Ishikawa (cell line): ENCODE measurements at regions not wholly inside any gene's neighbourhood (a gene's known extent, or its start where the extent isn't known, plus 50 kb on each side); places are given as distances from the start of the nearest gene placed in this dataset.

Source experiments
- CEBPB ChIP-seq: IDR thresholded peaks from 2 replicates; pipeline ENCODE4 v1.6.1; 2012
- CREB1 ChIP-seq: IDR thresholded peaks from 2 replicates; pipeline ENCODE4 v1.6.1; 2012; ENCODE audit warnings: low read depth
- EGR1 ChIP-seq: IDR thresholded peaks from 2 replicates; pipeline ENCODE4 v1.6.1; 2012
- EP300 ChIP-seq: IDR thresholded peaks from 2 replicates; pipeline ENCODE4 v1.6.1; 2012; ENCODE audit warnings: borderline replicate concordance
- FOXM1 ChIP-seq: IDR thresholded peaks from 2 replicates; pipeline ENCODE4 v1.6.1; 2012; ENCODE audit warnings: low read depth, borderline replicate concordance
- NFIC ChIP-seq: IDR thresholded peaks from 2 replicates; pipeline ENCODE4 v1.6.1; 2012
- RAD21 ChIP-seq: IDR thresholded peaks from 2 replicates; pipeline ENCODE4 v1.6.1; 2012; ENCODE audit warnings: low read depth
- TAF1 ChIP-seq: IDR thresholded peaks from 2 replicates; pipeline ENCODE4 v1.6.1; 2012; ENCODE audit warnings: low read depth, mild to moderate bottlenecking
- TCF12 ChIP-seq: IDR thresholded peaks from 2 replicates; pipeline ENCODE4 v1.6.1; 2012; ENCODE audit warnings: low read depth
- TEAD4 ChIP-seq: IDR thresholded peaks from 2 replicates; pipeline ENCODE4 v1.6.1; 2012
- YY1 ChIP-seq: IDR thresholded peaks from 2 replicates; pipeline ENCODE4 v1.6.1; 2012; ENCODE audit warnings: low read depth
- ZBTB7A ChIP-seq: IDR thresholded peaks from 2 replicates; pipeline ENCODE4 v1.6.1; 2012; ENCODE audit warnings: low read depth
- TF ChIP-seq, protein P1 (sequence below): IDR thresholded peaks from 2 replicates; pipeline ENCODE4 v1.6.1; 2012
- TF ChIP-seq, protein P2 (sequence below): IDR thresholded peaks from 2 replicates; pipeline ENCODE4 v1.6.1; 2012
- TF ChIP-seq, protein P3 (sequence below): IDR thresholded peaks from 2 replicates; pipeline ENCODE4 v1.6.1; 2012; ENCODE audit warnings: low read depth, mild to moderate bottlenecking

DNA sequence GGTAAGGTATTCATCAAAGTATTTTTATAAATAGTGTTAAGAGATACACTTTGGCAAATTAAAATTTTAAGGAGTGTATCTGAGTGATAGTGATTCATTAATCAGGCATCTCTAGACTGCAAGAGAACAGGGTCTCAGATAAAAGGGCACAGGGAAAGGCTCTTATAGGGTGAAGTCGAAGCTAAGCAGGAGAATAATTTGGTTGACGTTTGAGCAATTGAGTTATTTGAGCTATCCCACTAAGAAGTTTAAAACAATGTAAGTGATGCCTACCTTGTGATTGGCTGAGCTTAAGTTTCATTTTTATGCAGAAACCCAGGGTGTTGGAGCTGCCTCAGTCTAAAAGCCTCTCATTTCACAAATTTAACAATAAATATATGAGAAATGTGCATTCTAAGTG lies 125.3 kb downstream of the SLC6A15 start:
- no peak for TF ChIP-seq EGR1
- no peak for TF ChIP-seq EP300
- TF ChIP-seq, protein P1, sequence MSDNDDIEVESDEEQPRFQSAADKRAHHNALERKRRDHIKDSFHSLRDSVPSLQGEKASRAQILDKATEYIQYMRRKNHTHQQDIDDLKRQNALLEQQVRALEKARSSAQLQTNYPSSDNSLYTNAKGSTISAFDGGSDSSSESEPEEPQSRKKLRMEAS = no peak

DNA sequence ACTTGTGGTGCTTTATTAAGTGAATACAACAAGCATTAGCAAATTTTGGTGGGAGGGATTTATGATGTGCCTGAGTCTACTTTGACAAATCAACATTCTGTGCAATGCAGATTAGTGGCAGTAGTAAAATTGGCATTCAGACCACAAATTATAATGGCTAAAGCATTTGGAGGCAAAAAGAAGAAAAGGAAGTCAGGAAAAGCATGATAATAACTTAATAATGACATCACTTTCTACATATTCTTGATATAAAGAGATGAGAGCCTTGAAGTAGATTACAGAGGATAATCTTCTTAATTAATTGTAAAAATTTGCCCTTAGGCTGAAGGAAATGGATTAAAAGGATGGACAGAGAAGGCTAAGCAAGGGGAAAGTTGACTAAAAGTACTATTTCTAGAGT lies 126.0 kb downstream of the SLC6A15 start:
- no peak for TF ChIP-seq FOXM1
- no peak for TF ChIP-seq TAF1
- TF ChIP-seq, protein P1 = no peak
- no peak for TF ChIP-seq YY1

DNA sequence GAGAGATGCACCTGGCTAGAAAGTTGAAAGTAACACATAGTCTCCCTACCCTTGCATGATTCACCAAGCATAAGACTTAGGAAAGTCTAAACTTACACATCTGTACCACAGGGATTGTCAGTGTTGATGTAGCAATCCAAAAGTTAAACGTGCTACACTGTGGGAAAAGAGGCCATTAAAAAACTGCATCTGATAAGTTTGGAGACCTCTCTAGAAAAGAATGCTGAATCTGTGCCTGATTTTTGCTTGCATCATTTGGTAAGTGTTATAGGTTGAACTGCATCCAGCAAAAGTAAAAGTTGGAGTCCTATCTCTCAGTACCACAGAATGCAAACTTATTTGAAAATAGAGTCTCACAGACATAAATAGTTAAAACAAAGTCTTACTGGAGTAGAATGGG lies 126.6 kb downstream of the SLC6A15 start:
- TF ChIP-seq ZBTB7A (no peak), TCF12 (no peak), RAD21 (no peak), CEBPB (no peak), EGR1 (no peak), CREB1 (no peak), EP300 (no peak), TEAD4 (no peak), TAF1 (no peak), NFIC (no peak), YY1 (no peak), FOXM1 (no peak)
- TF ChIP-seq, protein P1 = no peak
- TF ChIP-seq, protein P2, sequence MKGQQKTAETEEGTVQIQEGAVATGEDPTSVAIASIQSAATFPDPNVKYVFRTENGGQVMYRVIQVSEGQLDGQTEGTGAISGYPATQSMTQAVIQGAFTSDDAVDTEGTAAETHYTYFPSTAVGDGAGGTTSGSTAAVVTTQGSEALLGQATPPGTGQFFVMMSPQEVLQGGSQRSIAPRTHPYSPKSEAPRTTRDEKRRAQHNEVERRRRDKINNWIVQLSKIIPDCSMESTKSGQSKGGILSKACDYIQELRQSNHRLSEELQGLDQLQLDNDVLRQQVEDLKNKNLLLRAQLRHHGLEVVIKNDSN = no peak
- TF ChIP-seq, protein P3, sequence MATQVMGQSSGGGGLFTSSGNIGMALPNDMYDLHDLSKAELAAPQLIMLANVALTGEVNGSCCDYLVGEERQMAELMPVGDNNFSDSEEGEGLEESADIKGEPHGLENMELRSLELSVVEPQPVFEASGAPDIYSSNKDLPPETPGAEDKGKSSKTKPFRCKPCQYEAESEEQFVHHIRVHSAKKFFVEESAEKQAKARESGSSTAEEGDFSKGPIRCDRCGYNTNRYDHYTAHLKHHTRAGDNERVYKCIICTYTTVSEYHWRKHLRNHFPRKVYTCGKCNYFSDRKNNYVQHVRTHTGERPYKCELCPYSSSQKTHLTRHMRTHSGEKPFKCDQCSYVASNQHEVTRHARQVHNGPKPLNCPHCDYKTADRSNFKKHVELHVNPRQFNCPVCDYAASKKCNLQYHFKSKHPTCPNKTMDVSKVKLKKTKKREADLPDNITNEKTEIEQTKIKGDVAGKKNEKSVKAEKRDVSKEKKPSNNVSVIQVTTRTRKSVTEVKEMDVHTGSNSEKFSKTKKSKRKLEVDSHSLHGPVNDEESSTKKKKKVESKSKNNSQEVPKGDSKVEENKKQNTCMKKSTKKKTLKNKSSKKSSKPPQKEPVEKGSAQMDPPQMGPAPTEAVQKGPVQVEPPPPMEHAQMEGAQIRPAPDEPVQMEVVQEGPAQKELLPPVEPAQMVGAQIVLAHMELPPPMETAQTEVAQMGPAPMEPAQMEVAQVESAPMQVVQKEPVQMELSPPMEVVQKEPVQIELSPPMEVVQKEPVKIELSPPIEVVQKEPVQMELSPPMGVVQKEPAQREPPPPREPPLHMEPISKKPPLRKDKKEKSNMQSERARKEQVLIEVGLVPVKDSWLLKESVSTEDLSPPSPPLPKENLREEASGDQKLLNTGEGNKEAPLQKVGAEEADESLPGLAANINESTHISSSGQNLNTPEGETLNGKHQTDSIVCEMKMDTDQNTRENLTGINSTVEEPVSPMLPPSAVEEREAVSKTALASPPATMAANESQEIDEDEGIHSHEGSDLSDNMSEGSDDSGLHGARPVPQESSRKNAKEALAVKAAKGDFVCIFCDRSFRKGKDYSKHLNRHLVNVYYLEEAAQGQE = no peak

DNA sequence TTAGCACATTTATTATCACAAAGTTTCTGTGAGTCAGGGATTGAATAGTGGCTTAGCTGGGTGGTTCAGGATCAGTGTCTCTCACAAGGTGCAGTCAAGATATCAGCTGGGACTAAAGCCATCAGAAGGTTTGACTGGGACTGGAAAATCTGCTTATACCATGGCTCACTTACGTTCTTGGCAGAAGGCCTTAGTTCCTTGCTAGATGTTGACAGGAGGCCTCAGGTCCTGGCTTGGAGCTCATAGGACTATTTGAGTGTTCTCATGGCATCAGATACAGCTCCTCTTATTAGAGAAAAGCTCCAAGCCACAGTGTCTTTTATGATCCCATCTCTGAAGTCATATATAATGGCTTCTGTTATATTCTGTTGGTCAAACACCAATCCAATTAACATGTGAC lies 127.3 kb downstream of the SLC6A15 start:
- TF ChIP-seq CEBPB = no peak
- TF ChIP-seq EP300 = no peak
- TF ChIP-seq, protein P2 = no peak
- no peak for TF ChIP-seq YY1
- no peak for TF ChIP-seq RAD21
- TF ChIP-seq FOXM1 = no peak
- no peak for TF ChIP-seq TAF1
- TF ChIP-seq NFIC = no peak
- TF ChIP-seq ZBTB7A = no peak
- no peak for TF ChIP-seq CREB1
- no peak for TF ChIP-seq TEAD4
- TF ChIP-seq, protein P3 = no peak
- TF ChIP-seq TCF12 = no peak
- TF ChIP-seq, protein P1 = no peak
- no peak for TF ChIP-seq EGR1

DNA sequence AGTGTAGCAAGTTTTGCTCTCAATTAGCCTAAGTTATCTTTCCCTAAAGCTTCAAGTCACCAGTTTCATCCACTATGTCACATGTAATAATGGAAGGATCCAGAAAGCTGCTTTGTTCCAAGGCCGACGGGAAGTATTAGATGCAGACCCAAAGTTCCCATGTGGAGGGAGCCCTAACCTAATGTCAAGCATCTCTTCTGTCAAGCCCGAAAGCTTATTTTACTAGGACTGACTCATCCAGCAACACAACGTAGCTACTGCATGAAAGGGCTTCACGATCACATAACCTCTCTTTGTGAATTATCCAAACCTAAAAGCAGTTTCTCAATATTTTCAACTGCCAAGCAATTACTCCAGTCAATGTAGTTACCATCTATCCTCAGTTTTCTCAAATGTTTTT lies 133.4 kb downstream of the SLC6A15 start:
- TF ChIP-seq EP300 (no peak), RAD21 (no peak), TCF12 (no peak), EGR1 (no peak), NFIC (no peak), ZBTB7A (no peak), TAF1 (no peak)
- TF ChIP-seq, protein P2 = no peak
- TF ChIP-seq, protein P1 = no peak

DNA sequence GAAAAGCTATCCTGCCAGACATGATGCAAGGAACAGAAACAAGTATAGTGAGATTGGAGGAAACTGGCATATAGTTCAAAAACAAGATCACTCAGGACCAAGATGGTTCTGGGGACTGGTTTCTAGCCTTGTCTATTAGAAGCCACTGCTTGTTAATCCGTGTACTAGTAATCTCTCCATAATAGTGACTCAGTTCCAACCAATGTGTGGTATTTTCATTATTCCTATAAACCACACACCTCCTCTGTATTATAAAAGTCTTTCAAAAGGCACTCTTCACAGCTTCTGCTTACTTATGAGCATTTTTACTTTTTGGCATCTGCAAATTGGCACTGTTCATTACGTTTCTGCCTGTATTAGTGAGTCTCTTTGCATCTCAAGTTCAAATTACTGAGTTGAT lies 140.3 kb downstream of the SLC6A15 start:
- TF ChIP-seq CREB1 (no peak), YY1 (no peak), FOXM1 (no peak), EP300 (no peak), ZBTB7A (no peak), TAF1 (no peak), NFIC (no peak), EGR1 (no peak), RAD21 (no peak)
- TF ChIP-seq, protein P1 = no peak
- TF ChIP-seq, protein P2 = no peak
- TF ChIP-seq, protein P3 = no peak
